Ectodermal cell (in vitro differentiated cells): ENCODE measurements at regions not wholly inside any gene's neighbourhood (a gene's known extent, or its start where the extent isn't known, plus 50 kb on each side); places are given as distances from the start of the nearest gene placed in this dataset.

ENCODE experiments used
- H3K27ac ChIP-seq: 2 replicates; pipeline ENCODE4 v1.7.0; 2013; ENCODE audit warnings: mild to moderate bottlenecking, low read depth, low read length; ENCODE audit not compliant: insufficient read depth, poor library complexity, severe bottlenecking
- H3K27me3 ChIP-seq: 2 replicates; pipeline ENCODE4 v1.7.0; 2013; ENCODE audit warnings: mild to moderate bottlenecking, low read length; ENCODE audit not compliant: insufficient read depth, control insufficient read depth, poor library complexity, severe bottlenecking
- H3K36me3 ChIP-seq: one replicate; pipeline ENCODE4 v1.7.0; 2013; ENCODE audit warnings: low read length; ENCODE audit not compliant: control insufficient read depth, insufficient read depth
- H3K4me1 ChIP-seq: one replicate; pipeline ENCODE4 v1.7.0; 2013; ENCODE audit warnings: low read length; ENCODE audit not compliant: control insufficient read depth, insufficient read depth
- H3K4me3 ChIP-seq: 2 replicates; pipeline ENCODE4 v1.7.0; 2013; ENCODE audit warnings: low read depth, low read length, control low read depth; ENCODE audit not compliant: insufficient read depth
- H3K9me3 ChIP-seq: 2 replicates; pipeline ENCODE4 v1.7.0; 2013; ENCODE audit warnings: mild to moderate bottlenecking, low read length, moderate library complexity; ENCODE audit not compliant: control insufficient read depth
- WGBS, 2 experiments: methylation state at CpG; one replicate each; pipeline ENCODE4 v1.1.7; 2013; ENCODE audit warnings: missing lambda C conversion rate in 2 of 2; 5-methylcytosine and 5-hydroxymethylcytosine counted together

- Histone ChIP-seq H3K27me3 (no peaks in the 10 kb centered on the region), H3K4me1 (no peaks in the 10 kb centered on the region), H3K4me3 (no peak overlapping the region), H3K9me3 (no peaks in the 10 kb centered on the region), H3K36me3 (no peaks in the 10 kb centered on the region), H3K27ac (no peak overlapping the region)
- WGBS, 2 experiments: 91 to 93% methylated on average over 2 of the region's 2 CpGs
These were observed 312.3 kb downstream of the SPRY1 start for GRCh38 chr4:123708902-123709301.

GRCh38 chr4:123709336-123709735 lies 312.7 kb downstream of the SPRY1 start:
- Histone ChIP-seq H3K36me3 (no peaks in the 10 kb centered on the region), H3K27me3 (no peaks in the 10 kb centered on the region), H3K4me1 (no peaks in the 10 kb centered on the region), H3K27ac (no peak overlapping the region), H3K4me3 (no peak overlapping the region), H3K9me3 (no peaks in the 10 kb centered on the region)
- 87 to 94% methylated on average over 3 of the region's 3 CpGs for WGBS, 2 experiments

- Histone ChIP-seq H3K27me3 (no peaks in the 10 kb centered on the region), H3K27ac (no peak overlapping the region), H3K4me3 (no peak overlapping the region), H3K36me3 (no peaks in the 10 kb centered on the region), H3K9me3 (no peaks in the 10 kb centered on the region), H3K4me1 (no peaks in the 10 kb centered on the region)
- WGBS, 2 experiments: 96 to 100% methylated on average over 1 of the region's 1 CpG
These were observed 334.4 kb downstream of the SPRY1 start for GRCh38 chr4:123731035-123731434.

GRCh38 chr4:123737156-123737555 lies 340.6 kb downstream of the SPRY1 start:
- 100% methylated on average over 1 of the region's 1 CpG for WGBS, 2 experiments
- no peak overlapping the region for H3K27ac ChIP-seq
- H3K36me3 ChIP-seq: no peaks in the 10 kb centered on the region
- H3K9me3 ChIP-seq: no peaks in the 10 kb centered on the region
- H3K27me3 ChIP-seq: no peaks in the 10 kb centered on the region
- H3K4me1 ChIP-seq: no peaks in the 10 kb centered on the region
- H3K4me3 ChIP-seq: no peak overlapping the region

- Histone ChIP-seq H3K9me3 (no peaks in the 10 kb centered on the region), H3K27ac (no peak overlapping the region), H3K4me1 (peaks cover 4% of the 10 kb centered on the region), H3K27me3 (no peaks in the 10 kb centered on the region), H3K36me3 (no peaks in the 10 kb centered on the region), H3K4me3 (no peak overlapping the region)
- WGBS, 2 experiments: 90 to 100% methylated on average over 3 of the region's 4 CpGs
These were observed 343.2 kb downstream of the SPRY1 start for GRCh38 chr4:123739806-123740205.

GRCh38 chr4:123740236-123740635 lies 343.6 kb downstream of the SPRY1 start:
- H3K4me1 ChIP-seq: peaks cover 5% of the 10 kb centered on the region
- no peaks in the 10 kb centered on the region for H3K36me3 ChIP-seq
- H3K27ac ChIP-seq: no peak overlapping the region
- no peaks in the 10 kb centered on the region for H3K27me3 ChIP-seq
- H3K9me3 ChIP-seq: no peaks in the 10 kb centered on the region
- H3K4me3 ChIP-seq: no peak overlapping the region
- WGBS, 2 experiments: 92 to 95% methylated on average over 2 to 3 of the region's 3 CpGs

- no peaks in the 10 kb centered on the region for H3K27me3 ChIP-seq
- no peaks in the 10 kb centered on the region for H3K9me3 ChIP-seq
- 80 to 100% methylated on average over 1 of the region's 2 CpGs for WGBS, 2 experiments
- no peaks in the 10 kb centered on the region for H3K36me3 ChIP-seq
- no peak overlapping the region for H3K4me3 ChIP-seq
- no peak overlapping the region for H3K27ac ChIP-seq
- peaks cover 5% of the 10 kb centered on the region for H3K4me1 ChIP-seq
These were observed 345.3 kb downstream of the SPRY1 start for GRCh38 chr4:123741906-123742305.

- no peak overlapping the region for H3K27ac ChIP-seq
- no peaks in the 10 kb centered on the region for H3K27me3 ChIP-seq
- no peak overlapping the region for H3K4me3 ChIP-seq
- no peaks in the 10 kb centered on the region for H3K9me3 ChIP-seq
- peaks cover 5% of the 10 kb centered on the region for H3K4me1 ChIP-seq
- no peaks in the 10 kb centered on the region for H3K36me3 ChIP-seq
These were observed 347.3 kb downstream of the SPRY1 start for GRCh38 chr4:123743848-123744247.

- Histone ChIP-seq H3K4me1 (peaks cover 8% of the 10 kb centered on the region), H3K27ac (no peak overlapping the region), H3K9me3 (no peaks in the 10 kb centered on the region), H3K4me3 (no peak overlapping the region), H3K36me3 (no peaks in the 10 kb centered on the region), H3K27me3 (no peaks in the 10 kb centered on the region)
- WGBS, 2 experiments: 89 to 92% methylated on average over 8 of the region's 8 CpGs
These were observed 348.2 kb downstream of the SPRY1 start for GRCh38 chr4:123744664-123745290.

- no peak overlapping the region for H3K27ac ChIP-seq
- no peaks in the 10 kb centered on the region for H3K27me3 ChIP-seq
- H3K9me3 ChIP-seq: no peaks in the 10 kb centered on the region
- peaks cover 8% of the 10 kb centered on the region for H3K4me1 ChIP-seq
- H3K4me3 ChIP-seq: no peak overlapping the region
- no peaks in the 10 kb centered on the region for H3K36me3 ChIP-seq
- WGBS, 2 experiments: 76 to 83% methylated on average over 7 of the region's 7 CpGs
These were observed 350.4 kb downstream of the SPRY1 start for GRCh38 chr4:123747016-123747415.

GRCh38 chr4:123748806-123749205 lies 352.2 kb downstream of the SPRY1 start:
- Histone ChIP-seq H3K36me3 (no peaks in the 10 kb centered on the region), H3K4me3 (no peak overlapping the region), H3K27ac (no peak overlapping the region), H3K9me3 (no peaks in the 10 kb centered on the region), H3K4me1 (peaks cover 8% of the 10 kb centered on the region), H3K27me3 (no peaks in the 10 kb centered on the region)
- 96 to 100% methylated on average over 1 to 3 of the region's 3 CpGs for WGBS, 2 experiments
